WTC11 (cell line): ENCODE measurements at regions not wholly inside any gene's neighbourhood (a gene's known extent, or its start where the extent isn't known, plus 50 kb on each side); places are given as distances from the start of the nearest gene placed in this dataset.
A peak's percentile ranks its signal among the peaks of the same experiment; 100 is the strongest.

Experiments
- ATAC-seq: fragments of 200-7000 bp; cut with Tn5 transposase; 2 replicates; pipeline ENCODE4 v1.10.0; 2021; ENCODE audit warnings: mild to moderate bottlenecking, moderate library complexity
- CTCF ChIA-PET: fragments of 300-600 bp; sonication (Branson Sonifier 250); formaldehyde crosslinking; loops from one replicate; lab custom pipeline; 2021; ENCODE audit warnings: antibody characterized with exemption; lab: Charles Lee
- POLR2A ChIA-PET: fragments of 350-600 bp; sonication (Branson Sonifier 250); formaldehyde crosslinking; loops from one replicate; lab custom pipeline; 2021; ENCODE audit warnings: antibody characterized with exemption; lab: Charles Lee
- DNase-seq: peaks from one replicate; pipeline ENCODE4 v3.0.0; 2021; ENCODE audit warnings: low spot score
- H3K27ac Mint-ChIP-seq: 2 replicates; pipeline ENCODE4 v1.8.0; 2021; ENCODE audit warnings: mixed read lengths
- H3K27me3 Mint-ChIP-seq: 2 replicates; pipeline ENCODE4 v1.8.0; 2021; ENCODE audit warnings: low read depth, mild to moderate bottlenecking, moderate library complexity, mixed read lengths
- H3K36me3 Mint-ChIP-seq: 2 replicates; pipeline ENCODE4 v1.8.0; 2021; ENCODE audit warnings: mixed read lengths
- H3K4me1 Mint-ChIP-seq: 2 replicates; pipeline ENCODE4 v1.8.0; 2022; ENCODE audit warnings: mixed read lengths
- H3K4me3 Mint-ChIP-seq: 2 replicates; pipeline ENCODE4 v1.8.0; 2021; ENCODE audit warnings: mild to moderate bottlenecking, moderate library complexity, mixed read lengths
- H3K9me3 Mint-ChIP-seq: 2 replicates; pipeline ENCODE4 v1.8.0; 2021; ENCODE audit warnings: mixed read lengths
- CREM ChIP-seq: sonication (generic); formaldehyde crosslinking; IDR thresholded peaks from 2 replicates; pipeline ENCODE4 v1.8.1; 2022; ENCODE audit warnings: mild to moderate bottlenecking, missing genetic modification reagents, moderate library complexity
- EMX1 ChIP-seq: fragments of 250-450 bp; sonication (Bioruptor Pico); IDR thresholded peaks from 2 replicates; pipeline ENCODE4 v1.8.0; 2021; ENCODE audit warnings: mild to moderate bottlenecking
- ERG ChIP-seq: fragments of 250-450 bp; sonication (Bioruptor Pico); IDR thresholded peaks from 2 replicates; pipeline ENCODE4 v1.8.0; 2021; ENCODE audit warnings: mild to moderate bottlenecking
- FOXP1 ChIP-seq: sonication (generic); formaldehyde crosslinking; IDR thresholded peaks from 2 replicates; pipeline ENCODE4 v1.8.0; 2022; ENCODE audit warnings: missing genetic modification reagents, mild to moderate bottlenecking, moderate library complexity, borderline replicate concordance
- GABPB1 ChIP-seq: sonication (generic); formaldehyde crosslinking; IDR thresholded peaks from 2 replicates; pipeline ENCODE4 v1.8.1; 2023; ENCODE audit warnings: mild to moderate bottlenecking, missing genetic modification reagents
- GTF2I ChIP-seq: fragments of 250-450 bp; sonication (Bioruptor Pico); conservative IDR thresholded peaks from 2 replicates; pipeline ENCODE4 v1.4.0; 2021; ENCODE audit warnings: mild to moderate bottlenecking
- JUN ChIP-seq: sonication (generic); formaldehyde crosslinking; IDR thresholded peaks from 2 replicates; pipeline ENCODE4 v1.8.0; 2023; ENCODE audit warnings: mild to moderate bottlenecking, missing genetic modification reagents
- MYBL2 ChIP-seq: sonication (generic); formaldehyde crosslinking; IDR thresholded peaks from 2 replicates; pipeline ENCODE4 v1.8.1; 2023; ENCODE audit warnings: mild to moderate bottlenecking, moderate library complexity, missing genetic modification reagents
- NFATC4 ChIP-seq: fragments of 250-450 bp; sonication (Bioruptor Pico); IDR thresholded peaks from 2 replicates; pipeline ENCODE4 v1.9.0; 2021; ENCODE audit warnings: mild to moderate bottlenecking
- NR3C1 ChIP-seq: sonication (generic); formaldehyde crosslinking; conservative IDR thresholded peaks from 2 replicates; pipeline ENCODE4 v1.8.1; 2023; ENCODE audit warnings: low read depth, mild to moderate bottlenecking, missing genetic modification reagents
- OVOL2 ChIP-seq: fragments of 250-450 bp; sonication (Bioruptor Pico); IDR thresholded peaks from 2 replicates; pipeline ENCODE4 v1.9.0; 2021; ENCODE audit warnings: mild to moderate bottlenecking, borderline replicate concordance
- PRDM15 ChIP-seq: sonication (generic); formaldehyde crosslinking; IDR thresholded peaks from 2 replicates; pipeline ENCODE4 v1.8.0; 2022; ENCODE audit warnings: missing genetic modification reagents
- PRRX2 ChIP-seq: fragments of 250-450 bp; sonication (Bioruptor Pico); IDR thresholded peaks from 2 replicates; pipeline ENCODE4 v1.8.0; 2021; ENCODE audit warnings: mild to moderate bottlenecking
- SMAD4 ChIP-seq: sonication (generic); formaldehyde crosslinking; IDR thresholded peaks from 2 replicates; pipeline ENCODE4 v1.8.0; 2022; ENCODE audit warnings: mild to moderate bottlenecking, missing genetic modification reagents
- TCF7 ChIP-seq: sonication (generic); formaldehyde crosslinking; IDR thresholded peaks from 2 replicates; pipeline ENCODE4 v1.8.0; 2022; ENCODE audit warnings: mild to moderate bottlenecking, low read depth, missing genetic modification reagents, moderate library complexity
- TP53 ChIP-seq: sonication (generic); formaldehyde crosslinking; IDR thresholded peaks from 2 replicates; pipeline ENCODE4 v1.8.1; 2023; ENCODE audit warnings: mild to moderate bottlenecking, missing genetic modification reagents
- ZNF317 ChIP-seq: sonication (generic); formaldehyde crosslinking; IDR thresholded peaks from 2 replicates; pipeline ENCODE4 v1.8.1; 2023; ENCODE audit warnings: low read depth, mild to moderate bottlenecking, moderate library complexity, missing genetic modification reagents, borderline replicate concordance
- ZNF396 ChIP-seq: fragments of 250-450 bp; sonication (Bioruptor Pico); IDR thresholded peaks from 2 replicates; pipeline ENCODE4 v1.8.0; 2021; ENCODE audit warnings: mild to moderate bottlenecking, moderate library complexity, borderline replicate concordance
- TF ChIP-seq, protein P1 (sequence below): sonication (generic); formaldehyde crosslinking; IDR thresholded peaks from 2 replicates; pipeline ENCODE4 v1.8.1; 2023; ENCODE audit warnings: mild to moderate bottlenecking, missing genetic modification reagents
- TF ChIP-seq, protein P2 (sequence below): sonication (generic); formaldehyde crosslinking; IDR thresholded peaks from 2 replicates; pipeline ENCODE4 v1.8.1; 2023; ENCODE audit warnings: mild to moderate bottlenecking, missing genetic modification reagents
- TF ChIP-seq, protein P3 (sequence below): sonication (generic); formaldehyde crosslinking; IDR thresholded peaks from 2 replicates; pipeline ENCODE4 v1.8.1; 2023; ENCODE audit warnings: mild to moderate bottlenecking, missing genetic modification reagents, moderate library complexity
- TF ChIP-seq, protein P4 (sequence below): sonication (generic); formaldehyde crosslinking; IDR thresholded peaks from 2 replicates; pipeline ENCODE4 v1.8.0; 2023; ENCODE audit warnings: mild to moderate bottlenecking, missing genetic modification reagents
- TF ChIP-seq, protein P5 (sequence below): fragments of 250-450 bp; sonication (Bioruptor Pico); IDR thresholded peaks from 2 replicates; pipeline ENCODE4 v1.9.0; 2021; ENCODE audit warnings: mild to moderate bottlenecking

DNA sequence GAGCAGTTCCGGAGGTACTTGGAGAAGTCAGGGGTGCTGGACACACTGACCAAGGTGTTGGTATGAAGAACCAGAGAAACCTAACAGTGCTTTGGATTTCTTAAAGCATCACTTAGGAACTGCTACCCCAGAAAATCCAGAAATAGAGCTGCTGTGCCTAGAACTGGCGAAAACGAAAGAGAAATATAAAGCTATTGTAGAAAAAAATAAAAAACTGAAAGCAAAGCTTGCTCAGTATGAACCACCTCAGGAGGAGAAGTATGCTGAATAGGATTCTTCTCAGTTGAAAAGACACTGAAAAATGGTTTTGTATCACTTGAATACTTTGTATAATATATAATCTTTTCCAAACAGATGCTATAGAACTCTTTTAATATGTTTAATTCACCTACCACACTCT, 106.3 kb upstream of the PMFBP1 start (continued):
- TF ChIP-seq, protein P1, sequence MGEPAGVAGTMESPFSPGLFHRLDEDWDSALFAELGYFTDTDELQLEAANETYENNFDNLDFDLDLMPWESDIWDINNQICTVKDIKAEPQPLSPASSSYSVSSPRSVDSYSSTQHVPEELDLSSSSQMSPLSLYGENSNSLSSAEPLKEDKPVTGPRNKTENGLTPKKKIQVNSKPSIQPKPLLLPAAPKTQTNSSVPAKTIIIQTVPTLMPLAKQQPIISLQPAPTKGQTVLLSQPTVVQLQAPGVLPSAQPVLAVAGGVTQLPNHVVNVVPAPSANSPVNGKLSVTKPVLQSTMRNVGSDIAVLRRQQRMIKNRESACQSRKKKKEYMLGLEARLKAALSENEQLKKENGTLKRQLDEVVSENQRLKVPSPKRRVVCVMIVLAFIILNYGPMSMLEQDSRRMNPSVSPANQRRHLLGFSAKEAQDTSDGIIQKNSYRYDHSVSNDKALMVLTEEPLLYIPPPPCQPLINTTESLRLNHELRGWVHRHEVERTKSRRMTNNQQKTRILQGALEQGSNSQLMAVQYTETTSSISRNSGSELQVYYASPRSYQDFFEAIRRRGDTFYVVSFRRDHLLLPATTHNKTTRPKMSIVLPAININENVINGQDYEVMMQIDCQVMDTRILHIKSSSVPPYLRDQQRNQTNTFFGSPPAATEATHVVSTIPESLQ (CRISPR knock-in tag) = no peak
- no peak for TF ChIP-seq ERG
- no peak for TF ChIP-seq ZNF396 (CRISPR knock-in tag)
- no peak for TF ChIP-seq NFATC4 (CRISPR knock-in tag)
- TF ChIP-seq, protein P2, sequence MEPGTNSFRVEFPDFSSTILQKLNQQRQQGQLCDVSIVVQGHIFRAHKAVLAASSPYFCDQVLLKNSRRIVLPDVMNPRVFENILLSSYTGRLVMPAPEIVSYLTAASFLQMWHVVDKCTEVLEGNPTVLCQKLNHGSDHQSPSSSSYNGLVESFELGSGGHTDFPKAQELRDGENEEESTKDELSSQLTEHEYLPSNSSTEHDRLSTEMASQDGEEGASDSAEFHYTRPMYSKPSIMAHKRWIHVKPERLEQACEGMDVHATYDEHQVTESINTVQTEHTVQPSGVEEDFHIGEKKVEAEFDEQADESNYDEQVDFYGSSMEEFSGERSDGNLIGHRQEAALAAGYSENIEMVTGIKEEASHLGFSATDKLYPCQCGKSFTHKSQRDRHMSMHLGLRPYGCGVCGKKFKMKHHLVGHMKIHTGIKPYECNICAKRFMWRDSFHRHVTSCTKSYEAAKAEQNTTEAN (CRISPR knock-in tag) = no peak
- TF ChIP-seq, protein P3, sequence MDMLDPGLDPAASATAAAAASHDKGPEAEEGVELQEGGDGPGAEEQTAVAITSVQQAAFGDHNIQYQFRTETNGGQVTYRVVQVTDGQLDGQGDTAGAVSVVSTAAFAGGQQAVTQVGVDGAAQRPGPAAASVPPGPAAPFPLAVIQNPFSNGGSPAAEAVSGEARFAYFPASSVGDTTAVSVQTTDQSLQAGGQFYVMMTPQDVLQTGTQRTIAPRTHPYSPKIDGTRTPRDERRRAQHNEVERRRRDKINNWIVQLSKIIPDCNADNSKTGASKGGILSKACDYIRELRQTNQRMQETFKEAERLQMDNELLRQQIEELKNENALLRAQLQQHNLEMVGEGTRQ (CRISPR knock-in tag) = no peak
- TF ChIP-seq OVOL2 = no peak
- TF ChIP-seq TP53 (CRISPR knock-in tag) = no peak
- TF ChIP-seq SMAD4 (CRISPR knock-in tag) = no peak
- no peak for TF ChIP-seq ZNF317 (CRISPR knock-in tag)
- TF ChIP-seq PRRX2 (CRISPR knock-in tag) = no peak
- TF ChIP-seq GABPB1 = no peak
- TF ChIP-seq NR3C1 (CRISPR knock-in tag) = no peak
- no peak for TF ChIP-seq TCF7 (CRISPR knock-in tag)
- TF ChIP-seq, protein P4, sequence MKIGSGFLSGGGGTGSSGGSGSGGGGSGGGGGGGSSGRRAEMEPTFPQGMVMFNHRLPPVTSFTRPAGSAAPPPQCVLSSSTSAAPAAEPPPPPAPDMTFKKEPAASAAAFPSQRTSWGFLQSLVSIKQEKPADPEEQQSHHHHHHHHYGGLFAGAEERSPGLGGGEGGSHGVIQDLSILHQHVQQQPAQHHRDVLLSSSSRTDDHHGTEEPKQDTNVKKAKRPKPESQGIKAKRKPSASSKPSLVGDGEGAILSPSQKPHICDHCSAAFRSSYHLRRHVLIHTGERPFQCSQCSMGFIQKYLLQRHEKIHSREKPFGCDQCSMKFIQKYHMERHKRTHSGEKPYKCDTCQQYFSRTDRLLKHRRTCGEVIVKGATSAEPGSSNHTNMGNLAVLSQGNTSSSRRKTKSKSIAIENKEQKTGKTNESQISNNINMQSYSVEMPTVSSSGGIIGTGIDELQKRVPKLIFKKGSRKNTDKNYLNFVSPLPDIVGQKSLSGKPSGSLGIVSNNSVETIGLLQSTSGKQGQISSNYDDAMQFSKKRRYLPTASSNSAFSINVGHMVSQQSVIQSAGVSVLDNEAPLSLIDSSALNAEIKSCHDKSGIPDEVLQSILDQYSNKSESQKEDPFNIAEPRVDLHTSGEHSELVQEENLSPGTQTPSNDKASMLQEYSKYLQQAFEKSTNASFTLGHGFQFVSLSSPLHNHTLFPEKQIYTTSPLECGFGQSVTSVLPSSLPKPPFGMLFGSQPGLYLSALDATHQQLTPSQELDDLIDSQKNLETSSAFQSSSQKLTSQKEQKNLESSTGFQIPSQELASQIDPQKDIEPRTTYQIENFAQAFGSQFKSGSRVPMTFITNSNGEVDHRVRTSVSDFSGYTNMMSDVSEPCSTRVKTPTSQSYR (CRISPR knock-in tag) = no peak

- CTCF ChIA-PET = no interaction called here
- POLR2A ChIA-PET = no interaction called here
- ATAC-seq = peak; percentile 68
- H3K27me3 Mint-ChIP-seq = no peaks in the 10 kb centered on the region
- no peak for DNase-seq
- no peak overlapping the region for H3K27ac Mint-ChIP-seq
- H3K9me3 Mint-ChIP-seq = no peaks in the 10 kb centered on the region
- no peak overlapping the region for H3K4me3 Mint-ChIP-seq
- H3K4me1 Mint-ChIP-seq = peaks cover 3% of the 10 kb centered on the region; the same call in 1 of the 2 replicates
- no peaks in the 10 kb centered on the region for H3K36me3 Mint-ChIP-seq
- TF ChIP-seq ZNF396 (CRISPR knock-in tag) (no peak), JUN (no peak), FOXP1 (CRISPR knock-in tag) (no peak), GTF2I (no peak), MYBL2 (no peak), PRDM15 (CRISPR knock-in tag) (no peak), CREM (CRISPR knock-in tag) (no peak), EMX1 (no peak)
- TF ChIP-seq, protein P5, sequence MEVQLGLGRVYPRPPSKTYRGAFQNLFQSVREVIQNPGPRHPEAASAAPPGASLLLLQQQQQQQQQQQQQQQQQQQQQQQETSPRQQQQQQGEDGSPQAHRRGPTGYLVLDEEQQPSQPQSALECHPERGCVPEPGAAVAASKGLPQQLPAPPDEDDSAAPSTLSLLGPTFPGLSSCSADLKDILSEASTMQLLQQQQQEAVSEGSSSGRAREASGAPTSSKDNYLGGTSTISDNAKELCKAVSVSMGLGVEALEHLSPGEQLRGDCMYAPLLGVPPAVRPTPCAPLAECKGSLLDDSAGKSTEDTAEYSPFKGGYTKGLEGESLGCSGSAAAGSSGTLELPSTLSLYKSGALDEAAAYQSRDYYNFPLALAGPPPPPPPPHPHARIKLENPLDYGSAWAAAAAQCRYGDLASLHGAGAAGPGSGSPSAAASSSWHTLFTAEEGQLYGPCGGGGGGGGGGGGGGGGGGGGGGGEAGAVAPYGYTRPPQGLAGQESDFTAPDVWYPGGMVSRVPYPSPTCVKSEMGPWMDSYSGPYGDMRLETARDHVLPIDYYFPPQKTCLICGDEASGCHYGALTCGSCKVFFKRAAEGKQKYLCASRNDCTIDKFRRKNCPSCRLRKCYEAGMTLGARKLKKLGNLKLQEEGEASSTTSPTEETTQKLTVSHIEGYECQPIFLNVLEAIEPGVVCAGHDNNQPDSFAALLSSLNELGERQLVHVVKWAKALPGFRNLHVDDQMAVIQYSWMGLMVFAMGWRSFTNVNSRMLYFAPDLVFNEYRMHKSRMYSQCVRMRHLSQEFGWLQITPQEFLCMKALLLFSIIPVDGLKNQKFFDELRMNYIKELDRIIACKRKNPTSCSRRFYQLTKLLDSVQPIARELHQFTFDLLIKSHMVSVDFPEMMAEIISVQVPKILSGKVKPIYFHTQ = no peak
- TF ChIP-seq, protein P3 (CRISPR knock-in tag) = no peak
Measured at GRCh38 chr16:72277749-72278148, 105.8 kb upstream of the PMFBP1 start.
